ENCODE measurements at regions not wholly inside any gene's neighbourhood (a gene's known extent, or its start where the extent isn't known, plus 50 kb on each side); places are given as distances from the start of the nearest gene placed in this dataset.
"Not testable (repeated sequence)": the region's sequence is repeated elsewhere in the genome, so short reads cannot be mapped to it uniquely, and the experiment has no call there.

DNA sequence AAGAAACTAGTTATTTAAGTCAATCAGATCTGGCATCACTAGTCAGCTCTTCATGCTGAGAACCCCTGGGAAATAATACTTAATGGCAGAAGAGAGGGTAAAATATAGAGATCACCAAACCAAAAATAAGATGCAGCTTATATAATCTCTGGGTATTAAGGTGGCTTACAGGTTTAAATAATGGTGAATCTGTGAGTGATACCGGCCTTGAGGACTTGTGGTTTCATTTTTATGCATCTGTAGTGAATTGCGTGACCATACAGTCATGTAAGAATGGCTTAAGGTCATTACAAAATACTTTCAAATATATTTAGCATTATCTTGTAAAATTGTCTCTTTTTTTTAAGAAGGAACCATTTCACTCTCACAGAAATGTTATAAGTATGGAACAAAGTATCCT lies 1192.2 kb downstream of the RPIA start:
- DNase-seq (ENCODE audit: low read depth); H3K4me3 ChIP-seq (ENCODE audit: low read length): not testable (repeated sequence)

DNA sequence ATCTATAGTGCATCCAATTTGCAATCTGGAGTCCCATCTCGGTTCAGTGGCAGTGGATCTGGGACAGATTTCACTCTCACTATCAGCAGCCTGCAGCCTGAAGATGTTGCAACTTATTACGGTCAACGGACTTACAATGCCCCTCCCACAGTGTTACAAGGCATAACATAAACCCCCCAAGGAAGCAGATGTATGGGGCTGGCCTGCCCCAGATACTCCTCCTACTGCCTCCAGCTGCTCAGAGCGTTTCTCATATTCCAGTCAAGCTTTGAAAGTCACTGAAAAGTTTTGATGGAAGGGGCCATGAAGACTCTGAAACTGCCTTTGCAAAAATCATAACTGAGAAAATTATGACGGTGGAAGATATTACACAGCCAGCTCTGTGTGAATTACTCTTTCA lies 1193.6 kb downstream of the RPIA start:
- H3K4me3 ChIP-seq (ENCODE audit: low read length); DNase-seq (ENCODE audit: low read depth): not testable (repeated sequence)

DNA sequence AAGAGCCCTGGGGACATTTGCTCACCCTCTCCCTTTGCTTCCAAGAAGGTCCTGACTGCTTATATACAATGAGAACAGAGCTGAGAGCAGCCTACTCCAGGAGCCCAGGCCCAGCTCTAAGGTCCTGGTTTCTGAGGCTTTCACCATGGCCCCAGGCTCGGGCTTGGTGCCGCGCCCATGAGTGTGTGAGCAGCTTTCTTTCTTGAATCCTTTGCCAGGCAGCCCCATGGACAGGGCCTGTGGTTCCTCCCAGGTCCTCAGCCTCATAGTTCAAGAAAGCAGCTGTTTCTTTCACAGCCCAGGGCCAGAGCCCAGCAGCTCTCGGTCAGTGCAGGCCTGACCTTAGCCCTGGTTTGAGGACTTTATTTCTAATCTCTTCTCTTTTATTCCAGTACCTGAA lies 1197.2 kb downstream of the RPIA start:
- H3K4me3 ChIP-seq (ENCODE audit: low read length); DNase-seq (ENCODE audit: low read depth): not testable (repeated sequence)

DNA sequence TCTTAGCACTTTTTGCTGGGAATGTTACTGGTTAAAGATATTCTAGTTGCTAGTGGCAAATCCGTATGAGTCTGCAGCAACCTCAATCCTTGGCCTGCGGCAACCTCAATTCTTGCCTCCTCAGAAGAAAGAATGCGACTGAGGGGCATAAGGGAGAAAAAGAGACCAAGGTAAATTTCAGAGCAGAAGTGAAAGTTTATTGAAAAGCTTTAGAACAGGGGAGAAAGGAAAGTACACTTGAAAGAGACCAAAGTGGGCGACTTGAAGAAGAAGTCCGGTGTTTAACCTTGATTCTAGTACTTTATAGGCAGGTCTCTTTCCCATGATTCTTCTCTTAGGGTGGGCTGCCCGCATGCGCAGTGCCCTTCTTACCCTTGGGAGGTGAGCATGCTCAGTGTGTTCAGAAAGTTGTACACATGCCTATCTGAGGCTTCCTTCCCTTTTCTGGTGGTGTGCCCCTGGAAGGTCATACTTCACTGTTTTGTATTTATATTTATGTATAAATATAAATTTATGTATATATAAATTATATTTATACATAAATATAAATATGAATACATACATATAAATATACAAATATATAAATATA lies 1198.8 kb downstream of the RPIA start:
- not testable (repeated sequence) for H3K4me3 ChIP-seq (ENCODE audit: low read length); DNase-seq (ENCODE audit: low read depth)

DNA sequence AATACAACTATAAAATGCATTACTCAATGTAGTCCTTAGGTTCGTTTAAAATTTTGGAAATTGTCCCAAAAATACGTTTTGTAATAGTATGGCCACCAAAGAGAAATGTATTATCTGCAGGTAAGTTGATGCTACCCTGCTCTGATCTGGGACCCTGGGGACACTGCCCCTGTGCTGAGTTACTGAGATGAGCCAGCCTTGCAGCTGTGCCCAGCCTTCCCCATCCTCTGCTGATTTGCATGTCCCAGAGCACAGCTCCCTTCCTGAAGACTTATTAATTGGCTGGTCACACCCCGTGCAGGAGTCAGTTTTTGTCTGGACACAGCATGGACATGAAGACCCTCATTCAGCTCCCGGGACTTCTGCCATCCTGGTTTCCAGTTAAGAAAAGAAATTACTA lies 1203.5 kb downstream of the RPIA start:
- DNase-seq (ENCODE audit: low read depth); H3K4me3 ChIP-seq (ENCODE audit: low read length): not testable (repeated sequence)

DNA sequence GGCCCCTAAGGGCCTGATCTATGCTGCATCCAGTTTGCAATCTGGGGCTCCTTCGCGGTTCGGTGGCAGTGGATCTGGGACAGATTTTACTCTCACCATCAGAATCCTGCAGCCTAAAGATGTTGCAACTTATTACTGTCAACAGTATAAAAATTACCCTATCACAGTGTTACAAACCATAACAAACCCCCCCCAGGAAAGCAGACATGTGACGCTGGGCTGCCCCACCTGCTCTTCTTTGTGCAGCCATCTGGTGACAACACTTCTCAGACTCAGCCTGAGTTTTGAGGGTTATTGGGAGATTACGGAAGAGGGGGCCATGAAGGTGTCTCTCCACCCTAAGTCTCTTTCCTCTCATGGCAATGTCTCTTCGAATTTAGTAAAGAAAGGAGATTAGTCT lies 1204.2 kb downstream of the RPIA start:
- DNase-seq (ENCODE audit: low read depth); H3K4me3 ChIP-seq (ENCODE audit: low read length): not testable (repeated sequence)

DNA sequence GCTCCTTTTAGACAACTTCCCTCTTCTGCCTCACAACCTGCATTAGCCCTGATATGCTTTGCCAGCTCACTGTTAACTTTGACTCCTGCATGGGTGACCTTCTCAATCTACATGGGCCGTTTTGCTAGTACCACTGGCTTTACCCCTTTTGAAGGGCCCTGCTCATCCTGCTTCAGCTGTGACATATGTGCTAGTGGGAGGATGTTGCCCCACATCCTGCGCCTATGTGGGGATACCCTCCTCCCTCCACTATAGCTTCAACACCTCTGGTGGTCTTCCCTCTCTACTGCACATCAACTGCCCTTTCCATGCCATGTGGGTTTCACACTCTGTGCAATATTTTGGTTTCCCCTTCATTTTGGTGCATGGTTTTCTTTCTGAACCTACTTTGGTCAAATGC lies 1235.5 kb downstream of the RPIA start:
- DNase-seq (ENCODE audit: low read depth); H3K4me3 ChIP-seq (ENCODE audit: low read length): not testable (repeated sequence)

DNA sequence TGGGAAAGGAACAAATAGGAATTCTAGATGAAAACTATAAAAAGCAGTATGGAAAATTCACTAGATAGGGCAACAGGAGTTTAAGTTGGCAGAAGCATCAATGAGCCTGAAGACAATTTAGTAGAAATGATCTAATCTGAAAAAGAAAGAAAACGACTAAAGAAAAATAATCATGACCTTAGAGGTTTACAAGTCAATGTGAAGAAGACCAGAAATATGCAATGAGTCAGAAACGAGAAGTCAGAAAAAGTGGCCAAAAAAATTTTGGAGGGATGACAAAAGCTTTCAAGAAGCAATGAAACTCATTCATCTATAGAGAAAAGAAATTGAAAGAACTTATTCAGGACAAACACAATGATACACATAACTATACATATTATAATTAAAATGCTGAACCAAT lies 1244.0 kb downstream of the RPIA start:
- H3K4me3 ChIP-seq (ENCODE audit: low read length), result not testable (repeated sequence)
- peak; percentile 56 for DNase-seq (ENCODE audit: low read depth)

DNA sequence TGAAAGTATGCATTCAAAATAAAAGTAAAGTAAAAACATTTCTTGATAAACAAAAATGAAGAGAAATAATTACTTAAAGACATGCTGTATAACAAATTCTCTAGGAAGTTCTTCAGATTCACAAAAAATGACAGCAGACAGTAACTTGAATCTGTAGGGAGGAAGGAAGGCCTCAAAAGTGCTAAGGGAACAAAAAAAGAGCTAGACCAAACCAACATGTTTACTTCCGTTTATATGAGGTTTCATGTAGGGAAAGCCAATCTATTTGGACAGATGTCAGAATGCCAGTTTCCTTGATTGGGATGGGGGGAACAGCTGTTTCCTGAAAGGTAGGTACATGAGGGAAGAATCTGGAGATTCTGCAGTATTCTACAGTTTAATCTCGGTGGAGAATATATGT lies 1244.5 kb downstream of the RPIA start:
- DNase-seq (ENCODE audit: low read depth); H3K4me3 ChIP-seq (ENCODE audit: low read length): not testable (repeated sequence)

DNA sequence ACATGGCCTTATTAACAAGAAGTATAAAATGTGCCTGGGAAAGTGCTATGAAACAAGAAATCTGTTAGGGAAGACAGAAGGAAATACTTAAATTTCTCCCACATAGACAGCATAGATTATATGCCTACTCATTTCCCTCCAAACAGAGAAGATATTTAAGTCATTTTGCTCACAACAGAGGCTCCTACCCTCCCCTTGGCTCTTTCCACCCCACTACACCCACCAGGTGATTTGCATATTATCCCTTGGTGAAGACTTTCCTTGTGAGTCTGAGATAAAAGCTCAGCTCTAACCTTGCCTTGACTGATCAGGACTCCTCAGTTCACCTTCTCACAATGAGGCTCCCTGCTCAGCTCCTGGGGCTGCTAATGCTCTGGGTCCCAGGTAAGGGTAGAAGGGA lies 1245.1 kb downstream of the RPIA start:
- not testable (repeated sequence) for DNase-seq (ENCODE audit: low read depth); H3K4me3 ChIP-seq (ENCODE audit: low read length)

DNA sequence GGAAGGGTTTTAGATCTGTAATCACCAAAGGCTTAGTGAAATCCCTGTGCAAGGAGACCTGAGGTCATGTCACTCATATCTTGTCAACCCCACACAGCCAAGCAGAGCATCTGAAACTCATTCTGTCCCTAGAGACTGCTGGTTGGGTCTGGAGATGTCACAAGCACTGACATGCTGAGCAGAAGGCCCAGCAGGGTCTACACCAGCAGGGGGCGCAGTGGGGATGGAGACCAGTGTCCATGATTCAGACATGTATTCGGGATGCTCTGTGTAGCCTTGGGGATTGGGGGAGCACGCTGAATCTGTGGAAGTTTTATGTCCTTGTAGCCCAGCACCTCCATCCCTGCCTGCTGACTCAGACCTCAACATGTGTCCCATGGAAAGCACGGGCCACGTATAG lies 1247.3 kb downstream of the RPIA start:
- DNase-seq (ENCODE audit: low read depth), result not testable (repeated sequence)
- TF ChIP-seq, protein P1, sequence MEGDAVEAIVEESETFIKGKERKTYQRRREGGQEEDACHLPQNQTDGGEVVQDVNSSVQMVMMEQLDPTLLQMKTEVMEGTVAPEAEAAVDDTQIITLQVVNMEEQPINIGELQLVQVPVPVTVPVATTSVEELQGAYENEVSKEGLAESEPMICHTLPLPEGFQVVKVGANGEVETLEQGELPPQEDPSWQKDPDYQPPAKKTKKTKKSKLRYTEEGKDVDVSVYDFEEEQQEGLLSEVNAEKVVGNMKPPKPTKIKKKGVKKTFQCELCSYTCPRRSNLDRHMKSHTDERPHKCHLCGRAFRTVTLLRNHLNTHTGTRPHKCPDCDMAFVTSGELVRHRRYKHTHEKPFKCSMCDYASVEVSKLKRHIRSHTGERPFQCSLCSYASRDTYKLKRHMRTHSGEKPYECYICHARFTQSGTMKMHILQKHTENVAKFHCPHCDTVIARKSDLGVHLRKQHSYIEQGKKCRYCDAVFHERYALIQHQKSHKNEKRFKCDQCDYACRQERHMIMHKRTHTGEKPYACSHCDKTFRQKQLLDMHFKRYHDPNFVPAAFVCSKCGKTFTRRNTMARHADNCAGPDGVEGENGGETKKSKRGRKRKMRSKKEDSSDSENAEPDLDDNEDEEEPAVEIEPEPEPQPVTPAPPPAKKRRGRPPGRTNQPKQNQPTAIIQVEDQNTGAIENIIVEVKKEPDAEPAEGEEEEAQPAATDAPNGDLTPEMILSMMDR (conservative IDR thresholded peaks at IDR 0.05; ENCODE audit: low read length), result 0 out of 2 replicates have a peak, but pooled peaks have one; percentile 14

DNA sequence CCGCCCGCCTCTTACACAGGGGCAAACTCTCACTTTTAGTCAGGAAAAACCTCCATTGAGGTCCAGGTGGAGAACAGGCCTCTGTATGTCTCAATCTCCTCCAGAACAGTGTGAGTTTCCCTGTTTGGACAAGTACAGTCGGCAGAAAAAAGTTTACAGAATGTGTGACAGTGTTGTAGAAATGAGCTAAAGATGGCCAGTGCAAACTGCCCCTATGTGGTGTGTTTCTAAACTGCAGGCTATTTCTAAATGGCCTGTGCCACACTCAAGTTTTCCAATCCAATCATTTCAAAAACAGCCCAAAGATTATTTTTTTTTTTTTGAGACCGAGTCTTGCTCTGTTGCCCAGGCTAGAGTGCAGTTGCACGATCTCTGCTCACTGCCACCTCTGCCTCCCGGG lies 1252.8 kb downstream of the RPIA start:
- H3K4me3 ChIP-seq (ENCODE audit: low read length); DNase-seq (ENCODE audit: low read depth): not testable (repeated sequence)

More for the DNA sequence above, 1247.3 kb downstream of the RPIA start:
- H3K4me3 ChIP-seq (ENCODE audit: low read length), result not testable (repeated sequence)

DNA sequence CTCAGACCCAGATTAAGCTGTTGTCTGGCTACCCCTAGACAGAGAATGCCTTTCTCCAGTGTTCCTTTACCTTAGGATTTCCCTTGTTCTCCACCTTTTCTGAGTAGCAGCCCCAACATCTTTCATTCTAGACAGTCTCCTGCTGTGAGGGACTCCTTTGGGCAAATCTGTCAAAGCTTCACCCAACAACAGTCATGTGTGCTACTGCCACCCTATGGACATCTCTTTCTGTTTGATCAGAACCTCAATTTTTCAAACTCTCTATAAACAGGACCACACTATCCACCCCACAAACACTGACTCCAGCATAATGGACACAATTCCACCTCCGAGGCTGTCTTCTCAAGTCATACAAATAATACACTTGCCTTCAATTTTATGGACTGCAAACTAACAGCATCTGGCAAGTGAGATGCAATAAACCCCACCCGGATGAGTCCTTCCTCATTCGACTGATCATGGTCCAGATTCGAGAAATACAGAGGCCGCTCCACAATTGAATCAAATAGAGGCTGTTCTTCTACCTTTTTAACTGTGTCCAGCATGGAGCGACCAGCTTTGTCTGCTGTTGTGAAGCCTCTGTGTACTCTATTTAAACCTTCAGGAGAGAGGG lies 1253.6 kb downstream of the RPIA start:
- not testable (repeated sequence) for DNase-seq (ENCODE audit: low read depth); H3K4me3 ChIP-seq (ENCODE audit: low read length)

DNA sequence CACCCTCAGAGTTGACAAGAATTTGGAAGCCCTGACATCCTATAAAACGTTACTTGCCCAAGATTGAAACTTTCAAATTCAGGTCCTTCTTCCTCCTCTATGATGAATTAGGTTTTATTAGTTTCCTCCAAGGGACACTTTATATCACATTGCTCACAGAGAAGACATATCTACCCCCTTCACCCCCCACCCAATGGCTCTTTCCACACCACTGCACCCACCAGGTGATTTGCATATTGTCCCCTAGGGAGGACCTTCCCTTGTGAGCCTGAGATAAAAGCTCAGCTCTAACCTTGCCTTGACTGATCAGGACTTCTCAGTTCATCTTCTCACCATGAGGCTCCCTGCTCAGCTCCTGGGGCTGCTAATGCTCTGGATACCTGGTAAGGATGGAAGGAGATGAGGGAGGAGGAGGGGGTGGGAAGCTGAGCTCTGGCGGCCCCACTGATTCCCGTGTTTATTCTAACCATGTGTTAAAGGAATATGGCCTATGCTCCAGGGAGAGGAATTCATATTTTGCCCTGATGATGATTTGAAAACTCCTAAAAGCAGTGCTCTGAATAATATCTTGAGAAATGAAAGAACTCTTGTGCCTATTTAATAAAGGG lies 1255.8 kb downstream of the RPIA start:
- not testable (repeated sequence) for DNase-seq (ENCODE audit: low read depth); H3K4me3 ChIP-seq (ENCODE audit: low read length)

DNA sequence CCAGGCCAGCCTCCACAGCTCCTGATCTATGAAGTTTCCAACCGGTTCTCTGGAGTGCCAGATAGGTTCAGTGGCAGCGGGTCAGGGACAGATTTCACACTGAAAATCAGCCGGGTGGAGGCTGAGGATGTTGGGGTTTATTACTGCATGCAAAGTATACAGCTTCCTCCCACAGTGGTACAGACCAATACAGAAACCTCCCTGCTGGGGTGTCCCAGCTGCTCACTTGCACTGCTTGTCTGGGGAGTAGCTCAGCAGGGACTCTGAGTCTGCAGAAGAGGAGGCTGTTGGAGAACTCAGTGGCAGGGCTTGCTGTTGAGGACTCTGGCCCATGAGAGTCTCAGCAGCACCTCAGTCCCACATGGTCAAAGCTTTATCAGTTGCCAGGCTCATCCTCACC lies 1256.6 kb downstream of the RPIA start:
- not testable (repeated sequence) for DNase-seq (ENCODE audit: low read depth); H3K4me3 ChIP-seq (ENCODE audit: low read length)

DNA sequence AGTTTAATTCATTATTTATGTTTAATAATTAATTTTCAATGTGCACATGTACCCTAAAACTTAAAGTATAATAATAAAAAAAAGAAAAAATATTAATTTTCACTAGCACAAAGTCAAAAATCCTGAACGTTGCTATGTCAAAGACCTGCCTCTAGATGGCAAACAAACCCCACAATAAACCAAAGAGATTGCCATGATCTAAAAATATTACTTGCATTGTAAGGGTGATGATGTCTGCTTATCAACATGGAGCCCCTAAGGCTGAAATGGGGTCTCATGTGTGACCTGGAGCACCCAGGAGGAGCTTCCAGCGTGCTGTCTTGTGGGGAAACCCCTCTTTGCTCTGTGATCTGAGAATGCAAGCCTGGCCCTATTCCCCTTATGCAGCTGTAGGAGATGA lies 1259.3 kb downstream of the RPIA start:
- DNase-seq (ENCODE audit: low read depth); H3K4me3 ChIP-seq (ENCODE audit: low read length): not testable (repeated sequence)

All from AG10803 (cell line).